K562 (cell line): ENCODE measurements at regions not wholly inside any gene's neighbourhood (a gene's known extent, or its start where the extent isn't known, plus 50 kb on each side); places are given as distances from the start of the nearest gene placed in this dataset.

ENCODE experiments used
- BCOR ChIP-seq: fragments of 450-650 bp; IDR thresholded peaks from 2 replicates; pipeline ENCODE4 v1.6.1; 2016
- COPS2 ChIP-seq: fragments of 450-650 bp; conservative IDR thresholded peaks from 2 replicates; pipeline ENCODE4 v1.6.1; 2016; ENCODE audit warnings: mild to moderate bottlenecking, moderate library complexity
- FOS ChIP-seq: IDR thresholded peaks from 3 replicates; pipeline ENCODE4 v1.6.1; 2011; ENCODE audit not compliant: insufficient read length; ENCODE audit errors: extremely low read depth
- GTF2F1 ChIP-seq: IDR thresholded peaks from 2 replicates; pipeline ENCODE4 v1.6.1; 2011; ENCODE audit warnings: low read depth, low read length, improper control_type of control experiment
- NFE2L1 ChIP-seq: fragments of 450-650 bp; IDR thresholded peaks from 2 replicates; pipeline ENCODE4 v1.6.1; 2016; ENCODE audit warnings: missing genetic modification characterization, low read depth, mild to moderate bottlenecking, missing compliant biosample characterization, moderate library complexity, borderline replicate concordance
- NFRKB ChIP-seq: fragments of 450-650 bp; IDR thresholded peaks from 2 replicates; pipeline ENCODE4 v1.6.1; 2016; ENCODE audit warnings: low read depth
- RUNX1 ChIP-seq: sonication (generic); IDR thresholded peaks from 2 replicates; pipeline ENCODE4 v1.6.1; 2016; ENCODE audit warnings: antibody characterized with exemption, low read depth
- ZBTB7A ChIP-seq: IDR thresholded peaks from 2 replicates; pipeline ENCODE4 v1.6.1; 2011; ENCODE audit warnings: low read depth, mild to moderate bottlenecking, low read length, moderate library complexity, borderline replicate concordance; ENCODE audit not compliant: control insufficient read depth
- ZNF347 ChIP-seq: fragments of 450-650 bp; formaldehyde crosslinking; IDR thresholded peaks from 2 replicates; pipeline ENCODE4 v1.4.0; 2020; ENCODE audit warnings: low read depth, mild to moderate bottlenecking, moderate library complexity
- ZNF589 ChIP-seq: fragments of 200-800 bp; sonication (Bioruptor generic); IDR thresholded peaks from 2 replicates; pipeline ENCODE4 v1.6.1; 2016; ENCODE audit warnings: low read depth, missing genetic modification characterization, missing compliant biosample characterization

GRCh38 chr7:54860003-54860775 lies 101.2 kb upstream of the SEC61G start:
- TF ChIP-seq BCOR (no peak), NFRKB (no peak), ZBTB7A (no peak), RUNX1 (no peak), ZNF589 (CRISPR knock-in tag) (no peak), COPS2 (no peak), FOS (no peak), GTF2F1 (no peak), NFE2L1 (tag) (no peak), ZNF347 (no peak)
